ENCODE measurements at regions not wholly inside any gene's neighbourhood (a gene's known extent, or its start where the extent isn't known, plus 50 kb on each side); places are given as distances from the start of the nearest gene placed in this dataset.

GRCh38 chr2:64803776-64804175 is 150.1 kb upstream of the SERTAD2 start:
- no peak overlapping the region for H3K4me3 ChIP-seq (ENCODE audit: low read depth, low read length)
- TF ChIP-seq CTCF (IDR thresholded peaks at IDR 0.05; ENCODE audit: insufficient read depth, low read depth, low read length, missing control alignments), result no peak
- DNase-seq (ENCODE audit: low read depth), result no peak

DNA sequence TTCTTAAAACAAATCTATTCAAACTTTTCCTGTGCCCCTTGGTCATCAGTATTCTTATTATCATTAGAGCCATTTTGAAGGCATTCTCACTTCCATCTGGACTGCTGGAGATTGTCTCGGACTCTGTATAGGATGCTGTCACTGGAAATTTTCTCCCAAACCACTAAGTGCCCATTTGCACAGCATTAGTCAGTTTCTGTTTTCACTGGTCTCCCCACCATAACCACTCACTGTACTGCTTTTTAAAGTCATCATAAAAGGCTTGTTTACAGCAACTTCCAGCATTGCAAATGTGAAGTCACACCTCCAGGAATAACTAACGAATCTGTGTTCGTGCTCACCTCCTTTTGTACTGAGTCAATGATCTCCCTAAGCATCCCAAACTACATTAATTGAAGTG is 150.9 kb upstream of the SERTAD2 start:
- H3K4me3 ChIP-seq (ENCODE audit: low read depth, low read length), result no peak overlapping the region
- no peak for DNase-seq (ENCODE audit: low read depth)
- no peak for TF ChIP-seq CTCF (IDR thresholded peaks at IDR 0.05; ENCODE audit: insufficient read depth, low read depth, low read length, missing control alignments)

DNA sequence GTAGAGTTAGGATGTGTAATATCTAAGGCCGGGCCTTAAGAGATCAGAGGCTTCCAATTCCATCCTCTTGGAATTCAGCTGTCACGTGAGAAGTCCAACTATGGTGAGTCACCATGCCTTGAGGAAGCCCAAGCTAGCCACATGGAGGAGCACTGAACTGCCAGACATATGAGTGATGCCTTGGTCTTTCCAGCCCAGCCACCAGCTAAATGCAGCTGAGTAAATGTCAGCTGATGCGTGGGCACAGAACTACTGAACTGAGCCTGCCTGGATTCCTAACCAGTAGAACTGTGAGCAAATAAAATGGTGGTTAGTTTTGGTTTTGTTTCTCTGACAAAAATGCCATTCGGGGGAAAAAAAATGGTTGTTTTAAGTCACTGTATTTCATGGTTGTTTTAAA is 153.7 kb upstream of the SERTAD2 start:
- no peak overlapping the region for H3K4me3 ChIP-seq (ENCODE audit: low read depth, low read length)
- DNase-seq (ENCODE audit: low read depth), result peak; percentile 58
- TF ChIP-seq CTCF (IDR thresholded peaks at IDR 0.05; ENCODE audit: insufficient read depth, low read depth, low read length, missing control alignments), result no peak

GRCh38 chr2:64808092-64808491 is 154.4 kb upstream of the SERTAD2 start:
- no peak overlapping the region for H3K4me3 ChIP-seq (ENCODE audit: low read depth, low read length)
- DNase-seq (ENCODE audit: low read depth), result no peak
- no peak for TF ChIP-seq CTCF (IDR thresholded peaks at IDR 0.05; ENCODE audit: insufficient read depth, low read depth, low read length, missing control alignments)

- no peak for DNase-seq (ENCODE audit: low read depth)
- H3K4me3 ChIP-seq (ENCODE audit: low read depth, low read length), result no peak overlapping the region
Measured at GRCh38 chr2:64808754-64809153, 155.0 kb upstream of the SERTAD2 start.

GRCh38 chr2:64809216-64809615 is 155.5 kb upstream of the SERTAD2 start:
- no peak for DNase-seq (ENCODE audit: low read depth)
- H3K4me3 ChIP-seq (ENCODE audit: low read depth, low read length), result no peak overlapping the region
- TF ChIP-seq CTCF (IDR thresholded peaks at IDR 0.05; ENCODE audit: insufficient read depth, low read depth, low read length, missing control alignments), result no peak

More at GRCh38 chr2:64808754-64809153, 155.0 kb upstream of the SERTAD2 start:
- TF ChIP-seq CTCF (IDR thresholded peaks at IDR 0.05; ENCODE audit: insufficient read depth, low read depth, low read length, missing control alignments), result no peak

- no peak for DNase-seq (ENCODE audit: low read depth)
- TF ChIP-seq CTCF (IDR thresholded peaks at IDR 0.05; ENCODE audit: insufficient read depth, low read depth, low read length, missing control alignments), result no peak
Measured at GRCh38 chr2:64812285-64812684, 158.6 kb upstream of the SERTAD2 start.

More at GRCh38 chr2:64812285-64812684, 158.6 kb upstream of the SERTAD2 start:
- H3K4me3 ChIP-seq (ENCODE audit: low read depth, low read length), result no peak overlapping the region
